GM12891 (cell line): ENCODE measurements at regions not wholly inside any gene's neighbourhood (a gene's known extent, or its start where the extent isn't known, plus 50 kb on each side); places are given as distances from the start of the nearest gene placed in this dataset.

Experiments
- POLR2A ChIP-seq: IDR thresholded peaks from 2 replicates; pipeline ENCODE4 v1.6.1; 2011; ENCODE audit warnings: low read depth, low read length, control low read depth
- SPI1 ChIP-seq: IDR thresholded peaks from 2 replicates; pipeline ENCODE4 v1.6.1; 2011; ENCODE audit warnings: low read depth, low read length, control low read depth
- TAF1 ChIP-seq: IDR thresholded peaks from 2 replicates; pipeline ENCODE4 v1.6.1; 2011; ENCODE audit warnings: low read depth, low read length, control low read depth

GRCh38 chr5:124519396-124519795, 227.0 kb downstream of the ZNF608 start:
- TF ChIP-seq POLR2A: no peak
- TF ChIP-seq TAF1: no peak
- TF ChIP-seq SPI1: no peak
